ENCODE measurements at regions not wholly inside any gene's neighbourhood (a gene's known extent, or its start where the extent isn't known, plus 50 kb on each side); places are given as distances from the start of the nearest gene placed in this dataset.

DNA sequence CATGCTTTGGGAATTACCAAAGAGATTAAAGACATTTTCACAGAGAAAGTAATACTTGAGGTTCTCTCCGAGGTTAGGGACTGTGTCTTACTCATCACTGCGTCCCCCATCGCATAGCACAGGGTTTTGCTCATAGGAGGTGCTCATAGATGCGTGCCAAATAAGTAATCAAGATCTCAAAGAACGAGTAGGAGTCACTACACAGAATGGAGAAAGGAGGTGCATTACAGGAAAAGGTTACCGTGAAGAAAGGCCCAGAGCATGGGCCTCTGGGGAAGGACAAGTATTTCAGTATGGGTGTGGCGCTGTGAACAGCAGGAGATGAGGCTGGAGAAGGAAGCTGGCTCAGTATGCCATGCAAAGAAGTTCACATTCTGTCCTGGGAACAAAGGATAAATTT, 182.4 kb downstream of the ACTL7B start:
- TF ChIP-seq, protein P1, sequence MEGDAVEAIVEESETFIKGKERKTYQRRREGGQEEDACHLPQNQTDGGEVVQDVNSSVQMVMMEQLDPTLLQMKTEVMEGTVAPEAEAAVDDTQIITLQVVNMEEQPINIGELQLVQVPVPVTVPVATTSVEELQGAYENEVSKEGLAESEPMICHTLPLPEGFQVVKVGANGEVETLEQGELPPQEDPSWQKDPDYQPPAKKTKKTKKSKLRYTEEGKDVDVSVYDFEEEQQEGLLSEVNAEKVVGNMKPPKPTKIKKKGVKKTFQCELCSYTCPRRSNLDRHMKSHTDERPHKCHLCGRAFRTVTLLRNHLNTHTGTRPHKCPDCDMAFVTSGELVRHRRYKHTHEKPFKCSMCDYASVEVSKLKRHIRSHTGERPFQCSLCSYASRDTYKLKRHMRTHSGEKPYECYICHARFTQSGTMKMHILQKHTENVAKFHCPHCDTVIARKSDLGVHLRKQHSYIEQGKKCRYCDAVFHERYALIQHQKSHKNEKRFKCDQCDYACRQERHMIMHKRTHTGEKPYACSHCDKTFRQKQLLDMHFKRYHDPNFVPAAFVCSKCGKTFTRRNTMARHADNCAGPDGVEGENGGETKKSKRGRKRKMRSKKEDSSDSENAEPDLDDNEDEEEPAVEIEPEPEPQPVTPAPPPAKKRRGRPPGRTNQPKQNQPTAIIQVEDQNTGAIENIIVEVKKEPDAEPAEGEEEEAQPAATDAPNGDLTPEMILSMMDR (conservative IDR thresholded peaks at IDR 0.05; ENCODE audit: low read depth in 2 of 2) = no peak
- TF ChIP-seq POLR2AphosphoS5 (IDR thresholded peaks at IDR 0.05; ENCODE audit: low read depth) (no peak), EZH2 (IDR thresholded peaks at IDR 0.05; ENCODE audit: low read depth, unreplicated experiment) (no peak), JUNB (IDR thresholded peaks at IDR 0.05; ENCODE audit: unreplicated experiment) (no peak), EZH2phosphoT487 (IDR thresholded peaks at IDR 0.05; ENCODE audit: unreplicated experiment) (no peak), CREB1 (CRISPR knock-in tag; IDR thresholded peaks at IDR 0.05; ENCODE audit: low read depth) (no peak), NANOG (IDR thresholded peaks at IDR 0.05; ENCODE audit: borderline replicate concordance) (no peak), ZNF331 (CRISPR knock-in tag; IDR thresholded peaks at IDR 0.05; ENCODE audit: low read depth) (no peak), ZNF114 (CRISPR knock-in tag; IDR thresholded peaks at IDR 0.05) (no peak)
- TF ChIP-seq, protein P2, sequence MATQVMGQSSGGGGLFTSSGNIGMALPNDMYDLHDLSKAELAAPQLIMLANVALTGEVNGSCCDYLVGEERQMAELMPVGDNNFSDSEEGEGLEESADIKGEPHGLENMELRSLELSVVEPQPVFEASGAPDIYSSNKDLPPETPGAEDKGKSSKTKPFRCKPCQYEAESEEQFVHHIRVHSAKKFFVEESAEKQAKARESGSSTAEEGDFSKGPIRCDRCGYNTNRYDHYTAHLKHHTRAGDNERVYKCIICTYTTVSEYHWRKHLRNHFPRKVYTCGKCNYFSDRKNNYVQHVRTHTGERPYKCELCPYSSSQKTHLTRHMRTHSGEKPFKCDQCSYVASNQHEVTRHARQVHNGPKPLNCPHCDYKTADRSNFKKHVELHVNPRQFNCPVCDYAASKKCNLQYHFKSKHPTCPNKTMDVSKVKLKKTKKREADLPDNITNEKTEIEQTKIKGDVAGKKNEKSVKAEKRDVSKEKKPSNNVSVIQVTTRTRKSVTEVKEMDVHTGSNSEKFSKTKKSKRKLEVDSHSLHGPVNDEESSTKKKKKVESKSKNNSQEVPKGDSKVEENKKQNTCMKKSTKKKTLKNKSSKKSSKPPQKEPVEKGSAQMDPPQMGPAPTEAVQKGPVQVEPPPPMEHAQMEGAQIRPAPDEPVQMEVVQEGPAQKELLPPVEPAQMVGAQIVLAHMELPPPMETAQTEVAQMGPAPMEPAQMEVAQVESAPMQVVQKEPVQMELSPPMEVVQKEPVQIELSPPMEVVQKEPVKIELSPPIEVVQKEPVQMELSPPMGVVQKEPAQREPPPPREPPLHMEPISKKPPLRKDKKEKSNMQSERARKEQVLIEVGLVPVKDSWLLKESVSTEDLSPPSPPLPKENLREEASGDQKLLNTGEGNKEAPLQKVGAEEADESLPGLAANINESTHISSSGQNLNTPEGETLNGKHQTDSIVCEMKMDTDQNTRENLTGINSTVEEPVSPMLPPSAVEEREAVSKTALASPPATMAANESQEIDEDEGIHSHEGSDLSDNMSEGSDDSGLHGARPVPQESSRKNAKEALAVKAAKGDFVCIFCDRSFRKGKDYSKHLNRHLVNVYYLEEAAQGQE (IDR thresholded peaks at IDR 0.05; ENCODE audit: unreplicated experiment) = no peak
- TF ChIP-seq, protein P3, sequence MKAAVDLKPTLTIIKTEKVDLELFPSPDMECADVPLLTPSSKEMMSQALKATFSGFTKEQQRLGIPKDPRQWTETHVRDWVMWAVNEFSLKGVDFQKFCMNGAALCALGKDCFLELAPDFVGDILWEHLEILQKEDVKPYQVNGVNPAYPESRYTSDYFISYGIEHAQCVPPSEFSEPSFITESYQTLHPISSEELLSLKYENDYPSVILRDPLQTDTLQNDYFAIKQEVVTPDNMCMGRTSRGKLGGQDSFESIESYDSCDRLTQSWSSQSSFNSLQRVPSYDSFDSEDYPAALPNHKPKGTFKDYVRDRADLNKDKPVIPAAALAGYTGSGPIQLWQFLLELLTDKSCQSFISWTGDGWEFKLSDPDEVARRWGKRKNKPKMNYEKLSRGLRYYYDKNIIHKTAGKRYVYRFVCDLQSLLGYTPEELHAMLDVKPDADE (IDR thresholded peaks at IDR 0.05) = no peak
- TF ChIP-seq, protein P4, sequence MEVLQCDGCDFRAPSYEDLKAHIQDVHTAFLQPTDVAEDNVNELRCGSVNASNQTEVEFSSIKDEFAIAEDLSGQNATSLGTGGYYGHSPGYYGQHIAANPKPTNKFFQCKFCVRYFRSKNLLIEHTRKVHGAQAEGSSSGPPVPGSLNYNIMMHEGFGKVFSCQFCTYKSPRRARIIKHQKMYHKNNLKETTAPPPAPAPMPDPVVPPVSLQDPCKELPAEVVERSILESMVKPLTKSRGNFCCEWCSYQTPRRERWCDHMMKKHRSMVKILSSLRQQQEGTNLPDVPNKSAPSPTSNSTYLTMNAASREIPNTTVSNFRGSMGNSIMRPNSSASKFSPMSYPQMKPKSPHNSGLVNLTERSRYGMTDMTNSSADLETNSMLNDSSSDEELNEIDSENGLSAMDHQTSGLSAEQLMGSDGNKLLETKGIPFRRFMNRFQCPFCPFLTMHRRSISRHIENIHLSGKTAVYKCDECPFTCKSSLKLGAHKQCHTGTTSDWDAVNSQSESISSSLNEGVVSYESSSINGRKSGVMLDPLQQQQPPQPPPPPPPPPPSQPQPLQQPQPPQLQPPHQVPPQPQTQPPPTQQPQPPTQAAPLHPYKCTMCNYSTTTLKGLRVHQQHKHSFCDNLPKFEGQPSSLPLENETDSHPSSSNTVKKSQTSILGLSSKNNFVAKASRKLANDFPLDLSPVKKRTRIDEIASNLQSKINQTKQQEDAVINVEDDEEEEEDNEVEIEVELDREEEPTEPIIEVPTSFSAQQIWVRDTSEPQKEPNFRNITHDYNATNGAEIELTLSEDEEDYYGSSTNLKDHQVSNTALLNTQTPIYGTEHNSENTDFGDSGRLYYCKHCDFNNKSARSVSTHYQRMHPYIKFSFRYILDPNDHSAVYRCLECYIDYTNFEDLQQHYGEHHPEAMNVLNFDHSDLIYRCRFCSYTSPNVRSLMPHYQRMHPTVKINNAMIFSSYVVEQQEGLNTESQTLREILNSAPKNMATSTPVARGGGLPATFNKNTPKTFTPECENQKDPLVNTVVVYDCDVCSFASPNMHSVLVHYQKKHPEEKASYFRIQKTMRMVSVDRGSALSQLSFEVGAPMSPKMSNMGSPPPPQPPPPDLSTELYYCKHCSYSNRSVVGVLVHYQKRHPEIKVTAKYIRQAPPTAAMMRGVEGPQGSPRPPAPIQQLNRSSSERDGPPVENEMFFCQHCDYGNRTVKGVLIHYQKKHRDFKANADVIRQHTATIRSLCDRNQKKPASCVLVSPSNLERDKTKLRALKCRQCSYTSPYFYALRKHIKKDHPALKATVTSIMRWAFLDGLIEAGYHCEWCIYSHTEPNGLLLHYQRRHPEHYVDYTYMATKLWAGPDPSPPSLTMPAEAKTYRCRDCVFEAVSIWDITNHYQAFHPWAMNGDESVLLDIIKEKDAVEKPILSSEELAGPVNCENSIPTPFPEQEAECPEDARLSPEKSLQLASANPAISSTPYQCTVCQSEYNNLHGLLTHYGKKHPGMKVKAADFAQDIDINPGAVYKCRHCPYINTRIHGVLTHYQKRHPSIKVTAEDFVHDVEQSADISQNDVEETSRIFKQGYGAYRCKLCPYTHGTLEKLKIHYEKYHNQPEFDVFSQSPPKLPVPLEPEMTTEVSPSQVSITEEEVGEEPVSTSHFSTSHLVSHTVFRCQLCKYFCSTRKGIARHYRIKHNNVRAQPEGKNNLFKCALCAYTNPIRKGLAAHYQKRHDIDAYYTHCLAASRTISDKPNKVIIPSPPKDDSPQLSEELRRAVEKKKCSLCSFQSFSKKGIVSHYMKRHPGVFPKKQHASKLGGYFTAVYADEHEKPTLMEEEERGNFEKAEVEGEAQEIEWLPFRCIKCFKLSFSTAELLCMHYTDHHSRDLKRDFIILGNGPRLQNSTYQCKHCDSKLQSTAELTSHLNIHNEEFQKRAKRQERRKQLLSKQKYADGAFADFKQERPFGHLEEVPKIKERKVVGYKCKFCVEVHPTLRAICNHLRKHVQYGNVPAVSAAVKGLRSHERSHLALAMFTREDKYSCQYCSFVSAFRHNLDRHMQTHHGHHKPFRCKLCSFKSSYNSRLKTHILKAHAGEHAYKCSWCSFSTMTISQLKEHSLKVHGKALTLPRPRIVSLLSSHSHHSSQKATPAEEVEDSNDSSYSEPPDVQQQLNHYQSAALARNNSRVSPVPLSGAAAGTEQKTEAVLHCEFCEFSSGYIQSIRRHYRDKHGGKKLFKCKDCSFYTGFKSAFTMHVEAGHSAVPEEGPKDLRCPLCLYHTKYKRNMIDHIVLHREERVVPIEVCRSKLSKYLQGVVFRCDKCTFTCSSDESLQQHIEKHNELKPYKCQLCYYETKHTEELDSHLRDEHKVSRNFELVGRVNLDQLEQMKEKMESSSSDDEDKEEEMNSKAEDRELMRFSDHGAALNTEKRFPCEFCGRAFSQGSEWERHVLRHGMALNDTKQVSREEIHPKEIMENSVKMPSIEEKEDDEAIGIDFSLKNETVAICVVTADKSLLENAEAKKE (CRISPR knock-in tag; IDR thresholded peaks at IDR 0.05) = no peak

Data from GM23338 (cell line).